B cell (primary cell): ENCODE measurements at regions not wholly inside any gene's neighbourhood (a gene's known extent, or its start where the extent isn't known, plus 50 kb on each side); places are given as distances from the start of the nearest gene placed in this dataset.

Experiments
- ATAC-seq: fragments of 200-7000 bp; cut with Tn5 transposase; one replicate; pipeline ENCODE4 v1.10.0; 2021; ENCODE audit warnings: low read depth, mild to moderate bottlenecking, moderate number of reproducible peaks, moderate library complexity
- CTCF ChIA-PET: fragments of 350-600 bp; sonication (Branson Sonifier 250); formaldehyde crosslinking; loops from one replicate; lab custom pipeline; 2021; ENCODE audit warnings: antibody characterized with exemption, inconsistent platforms; lab: Charles Lee
- POLR2A ChIA-PET: fragments of 350-600 bp; sonication (Branson Sonifier 250); formaldehyde crosslinking; loops from one replicate; lab custom pipeline; 2021; ENCODE audit warnings: antibody characterized with exemption; lab: Charles Lee
- DNase-seq: peaks from one replicate; pipeline ENCODE4 v3.0.0; 2013
- H2AFZ ChIP-seq: 2 replicates; pipeline ENCODE4 v1.6.1; 2012; ENCODE audit warnings: mild to moderate bottlenecking, low read depth, low read length; ENCODE audit not compliant: insufficient read depth, poor library complexity, severe bottlenecking
- H3K27ac ChIP-seq, 2 donors: 1 replicate in 1 of 2; 2 replicates in 1 of 2; pipeline ENCODE4 v1.5.1; 2012 to 2013; ENCODE audit warnings: low read length in 2 of 2, mild to moderate bottlenecking in 2 of 2, moderate library complexity in 1 of 2
- H3K27me3 ChIP-seq, 4 experiments: fragments of 200-600 bp in 1 of 4; sonication (generic) in 1 of 4; replicated peaks in 1 of 4; 1 replicate in 2 of 4; 2 replicates in 2 of 4; pipeline versions ENCODE4 v1.6.1 to v1.7.0; 2013 to 2016; ENCODE audit warnings: low read length in 3 of 4, mild to moderate bottlenecking in 2 of 4, mixed read lengths in 1 of 4, moderate library complexity in 1 of 4; ENCODE audit not compliant: insufficient read depth in 4 of 4, control insufficient read depth in 3 of 4; ENCODE audit errors: control extremely low read depth in 1 of 4
- H3K36me3 ChIP-seq, 2 experiments: replicated peaks in 1 of 2; 1 replicate in 1 of 2; 2 replicates in 1 of 2; pipeline versions ENCODE4 v1.6.1 to v1.7.1; 2013; ENCODE audit warnings: low read length in 1 of 2; ENCODE audit not compliant: insufficient read depth in 2 of 2, control insufficient read depth in 1 of 2; ENCODE audit errors: control extremely low read depth in 1 of 2, extremely low read depth in 1 of 2
- H3K4me1 ChIP-seq, 2 donors: fragments of 200-600 bp in 1 of 2; sonication (generic) in 1 of 2; 1 replicate in 1 of 2; 2 replicates in 1 of 2; pipeline versions ENCODE4 v1.5.1 to v1.6.1; 2013 to 2017; ENCODE audit warnings: low read length in 2 of 2; ENCODE audit not compliant: control insufficient read depth in 2 of 2, insufficient read depth in 2 of 2
- H3K4me2 ChIP-seq: replicated peaks from 2 replicates; pipeline ENCODE3; 2012; ENCODE audit warnings: mild to moderate bottlenecking, low read depth, low read length; ENCODE audit not compliant: poor library complexity, severe bottlenecking
- H3K4me3 ChIP-seq, 5 experiments: fragments of 200-600 bp in 1 of 5; sonication (generic) in 1 of 5; 1 replicate in 3 of 5; 2 replicates in 2 of 5; pipeline versions ENCODE4 v1.5.1 to v1.7.0; 2011 to 2016; ENCODE audit warnings: low read length in 4 of 5, mild to moderate bottlenecking in 4 of 5, low read depth in 2 of 5, control low read depth in 1 of 5, moderate library complexity in 1 of 5; ENCODE audit not compliant: insufficient read depth in 1 of 5; ENCODE audit errors: control extremely low read depth in 1 of 5, extremely low read depth in 1 of 5
- H3K79me2 ChIP-seq: fragments of 200-600 bp; sonication (generic); one replicate; pipeline ENCODE4 v1.6.0; 2016; ENCODE audit warnings: low read length; ENCODE audit not compliant: control insufficient read depth, insufficient read depth
- H3K9ac ChIP-seq: fragments of 200-600 bp; sonication (generic); 2 replicates; pipeline ENCODE4 v1.6.1; 2017; ENCODE audit warnings: mild to moderate bottlenecking, low read length, moderate library complexity
- H3K9me3 ChIP-seq, 3 donors: one replicate each; pipeline versions ENCODE4 v1.6.1 to v1.7.1; 2013; ENCODE audit warnings: low read length in 2 of 3; ENCODE audit not compliant: control insufficient read depth in 2 of 3, insufficient read depth in 1 of 3; ENCODE audit errors: control extremely low read depth in 1 of 3
- H4K20me1 ChIP-seq: 2 replicates; pipeline ENCODE4 v1.6.0; 2012; ENCODE audit warnings: mild to moderate bottlenecking, low read length; ENCODE audit not compliant: insufficient read depth, control insufficient read depth, poor library complexity, severe bottlenecking
- H3K27ac Mint-ChIP-seq: one replicate; pipeline ENCODE4 v1.8.0; 2021; ENCODE audit warnings: mixed read lengths
- H3K27me3 Mint-ChIP-seq: one replicate; pipeline ENCODE4 v1.8.0; 2021; ENCODE audit warnings: mixed read lengths
- H3K4me1 Mint-ChIP-seq: one replicate; pipeline ENCODE4 v1.8.0; 2021; ENCODE audit warnings: mixed read lengths
- H3K4me3 Mint-ChIP-seq: one replicate; pipeline ENCODE4 v1.8.0; 2021; ENCODE audit warnings: mixed read lengths
- H3K9me3 Mint-ChIP-seq: one replicate; pipeline ENCODE4 v1.8.0; 2022; ENCODE audit warnings: mixed read lengths; ENCODE audit not compliant: insufficient read depth
- CTCF ChIP-seq: fragments of 200-600 bp; IDR thresholded peaks from one replicate; pipeline ENCODE4 v1.8.0; 2022; ENCODE audit warnings: antibody characterized with exemption, mild to moderate bottlenecking
- EZH2 ChIP-seq: IDR thresholded peaks from 2 replicates; pipeline ENCODE4 v1.6.1; 2012; ENCODE audit warnings: borderline replicate concordance, low read depth, mild to moderate bottlenecking, moderate library complexity, low read length; ENCODE audit not compliant: insufficient read depth, poor library complexity, severe bottlenecking
- WGBS: methylation state at CpG from one replicate; pipeline ENCODE4 v1.1.5; 2013; ENCODE audit warnings: missing lambda C conversion rate; ENCODE audit not compliant: insufficient coverage; 5-methylcytosine and 5-hydroxymethylcytosine counted together
- intact Hi-C: fragments of 100-400 bp; cut with micrococcal nuclease; formaldehyde crosslinking; loops from one replicate; pipeline ENCODE4 v1.10.0; 2022

- Histone ChIP-seq H3K9ac (no peak overlapping the region), H3K36me3 (no peaks in the 10 kb centered on the region), H3K4me3 (no peak overlapping the region), H3K79me2 (no peaks in the 10 kb centered on the region), H2AFZ (no peak overlapping the region), H3K9me3 (no peaks in the 10 kb centered on the region), H3K4me1 (no peaks in the 10 kb centered on the region), H3K4me2 (no peak overlapping the region), H3K27ac (no peak overlapping the region), H3K27me3 (no peaks in the 10 kb centered on the region), H4K20me1 (no peaks in the 10 kb centered on the region)
- Mint-ChIP-seq H3K9me3 (peaks cover 6% of the 10 kb centered on the region), H3K27ac (no peak overlapping the region), H3K4me1 (no peaks in the 10 kb centered on the region), H3K4me3 (no peak overlapping the region), H3K27me3 (no peaks in the 10 kb centered on the region)
- ChIA-PET POLR2A (no interaction called here), CTCF (no interaction called here)
- DNase-seq (no peak), ATAC-seq (no peak)
- WGBS, result no CpG with 5 or more reads among the region's 1 CpG
- TF ChIP-seq EZH2 (no peak), CTCF (no peak)
- intact Hi-C loops, result no loop called here
Measured at GRCh38 chr16:62829084-62829483, 792.8 kb upstream of the CDH8 start.

- H2AFZ ChIP-seq, result no peak overlapping the region
- no peaks in the 10 kb centered on the region for H3K4me1 ChIP-seq
- ChIA-PET POLR2A (no interaction called here), CTCF (no interaction called here)
- no peak for ATAC-seq
- H3K4me3 ChIP-seq, result no peak overlapping the region
- H3K4me2 ChIP-seq, result no peak overlapping the region
- DNase-seq, result no peak
- no peaks in the 10 kb centered on the region for H3K4me1 Mint-ChIP-seq
- H4K20me1 ChIP-seq, result no peaks in the 10 kb centered on the region
- H3K9ac ChIP-seq, result no peak overlapping the region
- no peaks in the 10 kb centered on the region for H3K27me3 Mint-ChIP-seq
- H3K27ac ChIP-seq, result no peak overlapping the region
- peaks cover 11% of the 10 kb centered on the region for H3K9me3 Mint-ChIP-seq
- H3K4me3 Mint-ChIP-seq, result no peak overlapping the region
- H3K27me3 ChIP-seq, result no peaks in the 10 kb centered on the region
- no peaks in the 10 kb centered on the region for H3K79me2 ChIP-seq
- intact Hi-C loops, result no loop called here
- no CpG with 5 or more reads among the region's 2 CpGs for WGBS
- no peaks in the 10 kb centered on the region for H3K36me3 ChIP-seq
- no peak overlapping the region for H3K27ac Mint-ChIP-seq
- TF ChIP-seq EZH2, result no peak
- TF ChIP-seq CTCF, result no peak
- no peaks in the 10 kb centered on the region for H3K9me3 ChIP-seq
Measured at GRCh38 chr16:62821824-62822223, 785.6 kb upstream of the CDH8 start.
